ENCODE measurements at regions not wholly inside any gene's neighbourhood (a gene's known extent, or its start where the extent isn't known, plus 50 kb on each side); places are given as distances from the start of the nearest gene placed in this dataset.

DNA sequence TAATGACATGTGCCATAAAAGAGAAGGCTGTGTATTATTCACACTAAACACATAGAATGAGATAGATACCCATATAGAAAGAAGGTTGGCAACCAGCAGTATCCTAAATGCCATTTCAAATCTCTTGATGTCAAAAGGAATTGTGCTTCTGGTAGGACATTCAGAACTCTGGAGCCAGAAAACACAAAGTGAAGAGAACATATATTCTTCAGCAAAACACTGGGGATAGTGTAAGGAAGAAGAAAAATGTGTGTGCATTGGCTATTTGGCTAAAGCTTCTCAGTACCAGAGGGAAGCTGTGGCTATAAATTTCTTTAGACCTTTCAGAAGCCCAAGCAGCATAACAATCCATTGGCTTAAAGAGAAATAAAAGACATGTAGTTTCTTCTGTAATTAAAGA, 551.6 kb upstream of the C9orf72 start:
- TF ChIP-seq CTCF (IDR thresholded peaks at IDR 0.05): no peak
- no peak for TF ChIP-seq POLR2A (IDR thresholded peaks at IDR 0.05)

Measured in lower leg skin (tissue), 3 donors.